UCSD-AML1 (cell line): ENCODE measurements at regions not wholly inside any gene's neighbourhood (a gene's known extent, or its start where the extent isn't known, plus 50 kb on each side); places are given as distances from the start of the nearest gene placed in this dataset.
"Not testable (repeated sequence)": the region's sequence is repeated elsewhere in the genome, so short reads cannot be mapped to it uniquely, and the experiment has no call there.

Source experiments
- DNase-seq: peaks from one replicate; lab custom pipeline; 2025; ENCODE audit not compliant: unreplicated experiment; lab: John Stamatoyannopoulos, UW

DNA sequence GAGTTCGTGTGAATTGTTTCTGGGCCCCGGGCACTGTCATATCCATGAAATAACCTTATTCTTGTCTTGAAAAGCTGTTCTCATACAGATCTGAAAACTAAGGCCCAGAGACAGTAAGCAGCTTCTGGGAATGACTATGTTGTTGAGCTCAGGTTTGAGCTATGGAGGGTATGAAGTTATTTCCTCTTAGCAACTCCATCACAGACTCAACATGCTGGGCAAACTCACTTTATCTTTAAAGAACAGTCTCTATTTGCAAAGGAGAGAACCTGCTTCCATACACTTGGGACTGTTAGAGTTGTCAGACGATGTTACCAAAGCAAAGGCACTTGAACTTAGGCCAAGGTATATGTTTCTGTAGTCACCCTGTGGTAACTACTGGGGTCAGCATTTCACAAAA lies 90.0 kb downstream of the GPR88 start:
- no peak for DNase-seq

DNA sequence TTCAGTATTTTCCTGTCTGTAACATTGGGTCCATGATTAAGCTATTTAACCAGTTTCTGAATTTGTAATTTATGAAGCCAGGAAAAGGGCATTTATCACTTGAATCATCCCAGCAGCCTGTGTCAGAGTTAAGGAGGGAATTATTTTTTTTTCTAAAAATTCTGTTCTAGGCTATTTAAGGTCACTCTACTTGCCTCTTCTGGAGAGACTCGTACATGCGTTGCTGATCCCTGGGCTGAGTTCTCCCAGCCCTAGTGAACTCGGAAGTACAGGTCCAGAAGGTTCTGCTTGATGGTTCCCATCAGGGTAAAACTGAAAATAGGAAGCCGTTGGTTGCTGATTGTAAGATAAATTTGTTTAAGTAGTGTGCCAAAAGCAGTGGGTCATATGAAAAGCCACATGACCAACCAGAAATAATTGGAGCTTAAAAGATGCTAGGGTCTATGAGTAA lies 90.7 kb downstream of the GPR88 start:
- no peak for DNase-seq

DNA sequence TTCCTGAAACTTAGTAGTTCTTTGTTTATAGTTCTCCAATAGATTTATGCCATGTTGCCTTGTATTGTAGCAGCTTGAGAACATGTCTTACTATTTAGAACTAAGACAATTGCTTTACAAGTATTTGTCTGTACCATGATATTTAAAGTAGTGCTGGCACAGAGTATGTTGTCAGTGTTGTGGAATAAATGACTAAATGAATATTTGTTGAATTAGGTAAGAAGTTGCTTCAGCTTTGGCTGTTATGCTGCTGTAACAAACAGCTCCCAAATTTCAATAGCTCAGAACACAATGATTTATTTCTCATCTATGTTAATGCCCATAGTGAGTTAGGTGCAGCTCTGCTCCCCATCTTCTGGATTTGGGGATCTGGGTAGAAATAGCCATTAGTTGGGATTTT lies 90.2 kb upstream of the VCAM1 start:
- DNase-seq, result no peak

DNA sequence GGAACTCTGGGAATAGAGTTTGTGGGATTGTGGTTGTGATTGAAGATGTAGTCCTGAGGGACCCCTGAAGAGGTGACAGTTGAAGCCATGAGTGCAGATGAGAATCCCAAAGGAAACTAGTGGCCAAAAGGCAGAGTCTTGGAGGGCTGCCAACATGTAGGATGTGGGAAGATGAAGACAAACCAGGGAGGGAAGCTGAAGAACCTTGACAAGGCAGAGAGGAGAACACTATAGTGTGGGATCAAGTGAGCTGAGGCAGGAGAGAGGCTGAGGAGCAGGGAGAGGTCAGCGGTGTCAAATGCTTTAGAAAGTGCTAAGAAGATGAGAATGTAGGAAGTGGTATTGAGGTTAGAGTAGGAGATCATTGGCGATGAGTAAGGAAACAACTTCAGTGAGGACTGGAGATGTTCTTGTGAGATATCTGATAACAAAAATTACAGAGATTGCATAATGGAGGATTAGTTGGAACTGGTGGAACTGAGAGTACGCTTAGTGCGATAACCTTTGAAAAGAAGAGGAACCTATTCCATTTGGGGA lies 88.5 kb upstream of the VCAM1 start:
- no peak for DNase-seq

DNA sequence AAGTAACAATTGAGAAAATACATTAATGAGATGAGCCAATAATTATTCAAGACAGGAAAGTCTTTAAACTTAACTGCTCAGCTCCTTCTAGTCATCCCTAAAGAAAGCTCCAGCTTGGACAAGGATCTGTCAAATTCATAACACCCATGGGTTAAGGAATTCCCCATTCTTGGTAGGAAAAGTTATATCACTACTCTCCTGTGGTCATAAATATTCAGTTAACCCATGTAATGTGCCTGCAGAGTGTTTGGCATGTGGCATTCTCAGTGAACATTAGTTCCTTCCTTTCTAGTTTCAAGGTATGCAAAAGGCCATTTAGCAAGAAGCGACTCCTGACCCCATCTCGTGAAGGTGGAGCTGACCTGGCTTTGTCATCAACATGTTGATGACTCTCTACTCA lies 76.7 kb upstream of the VCAM1 start:
- no peak for DNase-seq

DNA sequence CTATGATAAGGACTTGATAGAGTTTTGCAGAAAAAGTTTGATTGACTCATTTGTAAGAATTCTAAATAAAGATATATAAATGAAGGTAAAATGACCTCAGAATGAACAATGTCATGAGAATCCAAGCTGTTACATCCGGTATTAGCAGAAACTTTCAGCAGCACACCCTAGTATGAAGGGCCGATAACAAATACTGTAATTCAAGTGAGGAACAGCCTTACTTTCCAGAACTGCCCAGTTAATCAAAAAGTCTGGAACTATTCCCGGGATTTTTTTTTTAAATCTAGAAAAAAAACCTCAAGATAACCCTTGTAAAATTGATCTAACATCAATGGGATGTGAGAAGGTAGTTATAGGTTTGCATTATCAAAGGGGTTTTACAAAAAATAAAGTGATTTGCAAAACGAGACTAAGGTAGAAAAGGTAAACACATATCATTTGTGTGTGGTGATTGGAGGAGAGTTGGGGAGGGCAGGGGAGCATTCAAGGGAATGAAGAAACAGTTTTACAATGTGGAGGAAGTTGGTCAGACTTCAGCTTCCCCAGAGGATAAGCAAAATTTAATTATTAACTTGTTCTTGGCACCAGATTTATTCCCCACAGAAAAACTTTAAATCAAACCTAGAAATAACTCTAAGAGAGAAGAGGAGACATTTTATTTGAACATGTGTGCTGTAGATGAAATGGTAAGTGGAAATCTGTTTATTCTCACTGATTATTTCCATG lies 75.9 kb upstream of the VCAM1 start:
- DNase-seq, result no peak

DNA sequence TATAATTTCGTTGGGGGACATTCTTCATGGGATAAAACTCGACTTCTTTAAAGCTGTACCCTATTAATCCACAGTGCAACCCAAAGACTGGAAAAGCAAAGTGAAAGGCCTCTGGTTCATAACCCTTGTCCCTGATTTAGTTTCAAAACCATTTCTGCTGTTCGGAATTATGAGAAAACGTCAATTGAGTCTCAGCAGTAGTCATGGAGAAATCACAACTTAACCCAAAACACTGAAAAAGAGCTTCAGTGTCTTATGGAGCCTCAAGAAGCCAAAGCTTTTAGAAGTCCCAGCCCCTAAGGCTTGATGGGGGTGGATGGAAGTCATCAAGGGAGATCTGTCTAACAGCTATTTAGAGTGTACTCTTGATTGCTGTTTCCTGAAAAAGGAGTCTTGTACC lies 73.5 kb upstream of the VCAM1 start:
- DNase-seq, result no peak

DNA sequence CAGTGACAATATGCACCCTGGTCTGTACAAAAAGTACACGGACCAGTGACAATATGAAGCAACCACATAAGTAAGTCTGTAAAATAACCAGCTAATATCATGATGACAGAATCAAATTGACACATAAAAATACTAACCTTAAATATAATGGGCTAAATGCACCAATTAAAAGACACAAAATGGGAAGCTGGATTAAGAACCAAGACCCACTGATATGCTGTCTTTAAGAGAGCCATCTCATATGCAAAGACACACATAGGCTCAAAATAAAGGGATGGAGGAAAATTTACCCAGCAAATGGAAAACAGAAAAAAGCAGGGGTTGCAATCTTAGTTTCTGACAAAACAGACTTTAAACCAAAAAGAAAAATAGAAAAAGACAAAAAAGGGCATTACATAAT lies 70.4 kb upstream of the VCAM1 start:
- no peak for DNase-seq

DNA sequence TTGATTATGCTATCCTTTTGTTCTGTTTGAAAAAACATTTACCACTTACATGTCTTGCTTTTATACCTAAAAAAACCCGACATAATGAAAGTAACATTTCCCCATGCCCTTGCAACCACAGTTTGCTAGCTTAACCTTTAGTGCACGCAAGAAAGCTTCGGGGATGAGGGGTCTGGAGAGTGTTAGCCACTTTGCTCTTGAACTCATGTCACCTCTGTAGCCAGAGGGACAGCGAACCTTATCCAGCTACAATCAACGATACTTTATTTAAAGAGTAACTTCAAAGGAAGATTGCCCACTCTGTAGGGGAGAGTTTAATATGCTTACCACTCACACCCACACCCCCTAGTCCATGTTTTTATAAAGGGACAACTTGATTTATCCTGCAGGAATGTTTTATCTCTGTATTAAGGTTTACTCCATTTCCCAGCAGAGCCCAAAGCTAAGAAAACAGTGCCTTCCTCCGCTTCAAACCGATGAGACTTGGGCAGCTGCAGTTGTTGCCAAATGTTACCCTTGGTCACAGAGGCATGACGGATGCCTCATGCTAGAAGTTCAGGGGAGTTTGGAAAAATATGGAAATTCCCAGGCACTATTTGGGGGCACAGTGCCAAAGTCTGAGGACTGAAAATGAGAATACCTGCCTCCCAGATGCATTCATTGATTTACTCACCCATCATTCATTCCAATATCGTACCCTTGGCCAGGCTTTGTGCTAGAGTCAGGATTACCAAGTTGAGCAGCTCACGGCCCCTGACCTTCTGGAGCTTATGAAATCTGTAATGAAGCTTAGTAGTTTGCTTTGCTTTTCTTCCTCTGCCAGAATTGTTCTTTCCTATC lies 61.4 kb upstream of the VCAM1 start:
- no peak for DNase-seq

DNA sequence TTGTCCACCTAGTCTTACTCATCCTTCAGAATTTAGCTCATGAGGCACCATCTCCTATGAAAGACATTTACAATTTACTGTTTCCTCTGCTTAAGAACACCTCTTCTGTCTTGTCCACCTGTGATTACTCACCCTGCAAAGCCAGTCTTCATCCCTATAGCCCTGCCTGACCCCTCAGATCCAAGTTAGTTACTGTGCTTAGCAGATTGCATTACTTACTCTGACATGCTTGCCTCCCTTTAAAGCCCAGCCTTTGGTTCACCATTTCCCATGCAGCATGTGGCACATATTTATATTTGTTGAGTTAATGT lies 60.9 kb upstream of the VCAM1 start:
- no peak for DNase-seq

DNA sequence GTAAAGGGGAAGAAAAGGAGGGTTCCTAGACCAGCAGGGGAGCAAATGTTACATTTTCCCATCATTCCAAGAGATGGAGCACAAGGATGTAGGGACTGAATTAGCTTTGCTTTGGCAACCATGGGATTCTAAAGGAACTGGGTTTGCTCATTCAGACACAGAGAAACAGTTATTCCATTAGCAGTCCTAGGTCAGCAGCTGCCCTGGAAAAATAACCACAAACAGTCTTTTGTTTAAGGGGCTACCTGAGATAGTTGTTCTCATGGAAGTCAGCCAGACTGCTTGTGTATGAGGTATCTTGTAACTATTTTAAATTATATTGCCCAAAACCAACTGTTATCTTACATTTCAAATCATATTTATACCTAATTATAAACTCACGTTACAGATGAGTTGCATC lies 58.4 kb upstream of the VCAM1 start:
- no peak for DNase-seq

DNA sequence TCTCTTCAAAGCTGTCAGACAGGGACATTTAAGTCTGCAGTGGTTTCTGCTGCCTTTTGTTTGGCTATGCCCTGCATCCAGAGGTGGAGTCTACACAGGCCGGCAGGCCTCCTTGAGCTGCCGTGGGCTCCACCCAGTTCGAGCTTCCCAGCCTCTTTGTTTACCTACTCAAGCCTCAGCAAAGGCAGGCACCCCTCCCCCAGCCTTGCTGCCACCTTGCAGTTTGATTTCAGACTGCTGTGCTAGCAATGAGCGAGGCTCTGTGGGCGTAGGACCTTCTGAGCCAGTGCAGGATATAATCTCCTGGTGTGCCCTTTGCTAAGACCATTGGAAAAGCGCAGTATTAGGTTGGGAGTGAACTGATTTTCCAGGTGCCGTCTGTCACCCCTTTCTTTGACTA lies 51.0 kb upstream of the VCAM1 start:
- not testable (repeated sequence) for DNase-seq
